HG03196 (cell line): ENCODE measurements at regions not wholly inside any gene's neighbourhood (a gene's known extent, or its start where the extent isn't known, plus 50 kb on each side); places are given as distances from the start of the nearest gene placed in this dataset.
"Not testable (repeated sequence)": the region's sequence is repeated elsewhere in the genome, so short reads cannot be mapped to it uniquely, and the experiment has no call there.

Source experiments
- ATAC-seq: cut with Tn5 transposase; IDR thresholded peaks from one replicate; pipeline ENCODE4 v1.9.1; 2021; ENCODE audit not compliant: unreplicated experiment

- no peak for ATAC-seq
Measured at GRCh38 chr3:35194666-35195065, 444.7 kb upstream of the ARPP21 start.

GRCh38 chr3:35198857-35199256, 440.5 kb upstream of the ARPP21 start:
- no peak for ATAC-seq

GRCh38 chr3:35200056-35200455, 439.3 kb upstream of the ARPP21 start:
- ATAC-seq = no peak

GRCh38 chr3:35201211-35201610, 438.1 kb upstream of the ARPP21 start:
- ATAC-seq = no peak

GRCh38 chr3:35215525-35216500, 423.5 kb upstream of the ARPP21 start:
- no peak for ATAC-seq

GRCh38 chr3:35216501-35217266, 422.6 kb upstream of the ARPP21 start:
- ATAC-seq = no peak

GRCh38 chr3:35223632-35224394, 415.5 kb upstream of the ARPP21 start:
- ATAC-seq = no peak

- ATAC-seq = no peak
Measured at GRCh38 chr3:35224565-35225295, 414.6 kb upstream of the ARPP21 start.

- no peak for ATAC-seq
Measured at GRCh38 chr3:35241236-35241635, 398.1 kb upstream of the ARPP21 start.

- ATAC-seq = no peak
Measured at GRCh38 chr3:35254917-35255316, 384.4 kb upstream of the ARPP21 start.

GRCh38 chr3:35257641-35258040, 381.7 kb upstream of the ARPP21 start:
- ATAC-seq = no peak

- ATAC-seq = no peak
Measured at GRCh38 chr3:35262406-35262805, 376.9 kb upstream of the ARPP21 start.

GRCh38 chr3:35263477-35263876, 375.8 kb upstream of the ARPP21 start:
- no peak for ATAC-seq

- not testable (repeated sequence) for ATAC-seq
Measured at GRCh38 chr3:35266065-35266464, 373.3 kb upstream of the ARPP21 start.

GRCh38 chr3:35275768-35276167, 363.6 kb upstream of the ARPP21 start:
- no peak for ATAC-seq

- no peak for ATAC-seq
Measured at GRCh38 chr3:35276568-35276967, 362.8 kb upstream of the ARPP21 start.

GRCh38 chr3:35291471-35292236, 347.7 kb upstream of the ARPP21 start:
- no peak for ATAC-seq

- ATAC-seq = no peak
Measured at GRCh38 chr3:35292568-35292967, 346.8 kb upstream of the ARPP21 start.

- ATAC-seq = no peak
Measured at GRCh38 chr3:35295906-35296305, 343.4 kb upstream of the ARPP21 start.

- no peak for ATAC-seq
Measured at GRCh38 chr3:35296533-35296932, 342.8 kb upstream of the ARPP21 start.
